D721Med (cell line): ENCODE measurements at regions not wholly inside any gene's neighbourhood (a gene's known extent, or its start where the extent isn't known, plus 50 kb on each side); places are given as distances from the start of the nearest gene placed in this dataset.

ENCODE experiments used
- DNase-seq: peaks from one replicate; pipeline ENCODE4 v3.0.0; 2011; ENCODE audit warnings: low spot score; ENCODE audit not compliant: insufficient read length
- FAIRE-seq: peaks from 2 replicates; lab custom pipeline; 2011; peaks lifted over from hg19 to GRCh38; lab: Jason Lieb, UNC
- CTCF ChIP-seq: IDR thresholded peaks from 2 replicates; pipeline ENCODE4 v1.5.1; 2012; ENCODE audit warnings: mild to moderate bottlenecking, control low read depth; ENCODE audit not compliant: insufficient read depth; ENCODE audit errors: missing control alignments

DNA sequence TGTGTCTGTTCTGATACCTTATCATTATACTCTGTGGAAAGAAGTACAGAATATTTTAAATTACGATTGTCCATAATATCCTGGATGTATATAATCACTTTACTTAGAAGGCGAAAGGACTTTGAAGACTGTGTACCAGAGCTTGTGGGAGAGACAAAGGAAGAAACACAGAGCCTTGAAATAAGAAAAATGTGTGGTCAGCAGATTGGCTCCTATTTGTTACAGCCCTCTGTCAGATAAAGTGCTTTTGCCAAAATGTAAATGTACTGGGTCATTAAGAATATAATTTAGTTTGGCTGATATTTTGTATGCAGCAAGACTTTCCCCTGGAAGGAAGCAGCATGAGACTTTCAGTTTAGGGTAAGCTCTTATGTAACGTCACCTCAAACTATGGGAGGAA lies 443.1 kb downstream of the CCDC85A start:
- no peak for DNase-seq
- no peak for TF ChIP-seq CTCF
- no peak for FAIRE-seq

GRCh38 chr2:56630286-56630685 lies 446.5 kb downstream of the CCDC85A start:
- FAIRE-seq, result no peak
- no peak for TF ChIP-seq CTCF

DNA sequence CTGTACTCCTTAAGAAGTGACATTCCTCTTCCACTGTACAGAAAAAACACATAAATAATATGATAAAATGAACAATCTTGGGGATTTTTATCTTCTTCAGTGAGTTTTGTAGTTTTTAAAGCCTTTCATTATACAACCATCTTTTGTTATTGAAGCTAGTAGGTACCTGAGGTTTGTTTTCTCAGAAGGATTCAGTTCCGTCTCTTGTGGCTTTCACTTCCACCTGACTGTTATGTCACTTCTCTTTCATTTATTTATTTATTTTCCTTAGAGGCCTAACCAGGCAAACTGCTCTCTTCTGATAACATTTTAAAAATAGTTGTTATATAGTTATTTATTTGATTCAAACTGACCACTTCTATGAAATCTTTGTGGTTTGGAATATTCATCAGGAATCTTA lies 464.2 kb downstream of the CCDC85A start:
- FAIRE-seq (no peak), DNase-seq (no peak)
- TF ChIP-seq CTCF, result no peak

More at GRCh38 chr2:56630286-56630685, 446.5 kb downstream of the CCDC85A start:
- DNase-seq, result no peak

- no peak for DNase-seq
- TF ChIP-seq CTCF, result no peak
- no peak for FAIRE-seq
These were observed 465.0 kb downstream of the CCDC85A start for GRCh38 chr2:56648802-56649201.

DNA sequence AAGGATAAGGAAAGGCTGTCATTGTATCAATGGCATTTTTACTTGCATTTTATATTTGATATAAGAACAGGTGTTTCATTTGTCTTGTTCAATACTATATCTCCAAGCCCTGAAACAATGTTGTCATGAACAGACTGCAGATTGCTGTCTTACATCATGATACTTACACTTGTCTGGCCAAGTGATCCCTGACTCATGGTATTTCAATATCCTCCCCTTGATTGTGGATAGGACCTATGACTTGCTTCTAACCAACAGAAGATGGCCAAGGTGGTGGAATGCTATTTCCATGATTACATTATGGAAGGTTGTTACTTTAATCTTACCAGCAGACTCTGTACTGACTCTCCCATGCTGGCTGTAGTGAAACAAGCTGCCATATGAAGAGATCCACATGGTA lies 471.1 kb downstream of the CCDC85A start:
- TF ChIP-seq CTCF, result no peak
- DNase-seq, result no peak
- no peak for FAIRE-seq

DNA sequence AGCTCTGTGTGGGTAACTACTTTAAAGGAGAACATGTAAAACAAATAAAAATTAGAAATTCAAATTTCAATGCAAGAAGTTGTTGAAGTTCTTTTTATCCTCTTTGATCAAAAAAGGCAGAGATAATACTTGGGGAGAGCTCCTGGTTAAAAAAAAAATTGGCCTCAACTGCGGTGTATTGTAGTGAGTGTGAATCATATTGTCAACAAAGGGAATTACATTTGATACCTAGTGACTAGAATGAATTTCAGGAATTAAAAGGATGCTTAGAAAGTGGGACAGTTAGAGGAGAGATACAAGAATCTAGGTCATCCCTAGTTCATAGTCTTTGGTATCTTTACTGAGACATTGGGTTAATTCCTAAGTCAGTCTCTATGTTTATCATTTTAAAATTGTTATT lies 473.0 kb downstream of the CCDC85A start:
- TF ChIP-seq CTCF, result no peak
- DNase-seq, result no peak
- no peak for FAIRE-seq

DNA sequence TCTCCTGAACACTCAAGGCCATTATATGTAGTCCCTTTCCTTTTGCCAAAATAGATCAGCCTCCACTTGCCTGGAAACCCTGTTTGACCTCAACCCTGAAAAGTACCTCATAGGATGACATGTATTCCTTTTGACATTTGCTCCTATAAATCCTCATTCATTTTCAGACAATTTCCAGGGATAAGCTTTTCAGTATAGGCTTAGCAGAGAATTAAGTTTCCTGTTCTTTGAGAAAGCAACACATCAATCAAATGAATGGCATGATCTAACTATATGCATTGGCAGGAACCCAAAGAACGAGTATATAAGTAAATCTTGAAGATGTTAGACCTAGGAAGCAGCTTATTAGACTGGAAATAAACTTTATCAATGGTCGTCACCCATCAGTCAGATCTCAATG lies 483.0 kb downstream of the CCDC85A start:
- DNase-seq (no peak), FAIRE-seq (no peak)

More for the DNA sequence above, 483.0 kb downstream of the CCDC85A start:
- TF ChIP-seq CTCF, result no peak
